ENCODE measurements at regions not wholly inside any gene's neighbourhood (a gene's known extent, or its start where the extent isn't known, plus 50 kb on each side); places are given as distances from the start of the nearest gene placed in this dataset.

GRCh38 chr9:31142456-31142855 lies 1242.0 kb upstream of the ACO1 start:
- TF ChIP-seq EP300 (IDR thresholded peaks at IDR 0.05) = no peak
- TF ChIP-seq POLR2A (IDR thresholded peaks at IDR 0.05) = no peak
- no peak for TF ChIP-seq CTCF (IDR thresholded peaks at IDR 0.05)
- WGBS, 3 donors = 52 to 74% (median 69%) methylated on average over 3 of the region's 3 CpGs
- intact Hi-C loops (cut with DNase I) = no loop called here
- no peak for DNase-seq
- H3K9me3 ChIP-seq = no peaks in the 10 kb centered on the region
- no peak overlapping the region for H3K27ac ChIP-seq
- H3K36me3 ChIP-seq = no peaks in the 10 kb centered on the region
- H3K4me1 ChIP-seq (ENCODE audit: insufficient read depth) = peaks cover 2% of the 10 kb centered on the region
- no peak overlapping the region for H3K4me3 ChIP-seq
- no peaks in the 10 kb centered on the region for H3K27me3 ChIP-seq

- 94% methylated on average over 3 of the region's 3 CpGs for WGBS, 3 donors
- DNase-seq = no peak
- Histone ChIP-seq H3K9me3 (no peaks in the 10 kb centered on the region), H3K27me3 (no peaks in the 10 kb centered on the region), H3K4me3 (no peak overlapping the region), H3K27ac (no peak overlapping the region), H3K36me3 (no peaks in the 10 kb centered on the region), H3K4me1 (ENCODE audit: insufficient read depth) (no peaks in the 10 kb centered on the region)
- intact Hi-C loops (cut with DNase I) = no loop called here
- no peak for TF ChIP-seq POLR2A (IDR thresholded peaks at IDR 0.05)
- no peak for TF ChIP-seq EP300 (IDR thresholded peaks at IDR 0.05)
- no peak for TF ChIP-seq CTCF (IDR thresholded peaks at IDR 0.05)
Measured at GRCh38 chr9:31144614-31145013, 1239.8 kb upstream of the ACO1 start.

GRCh38 chr9:31146485-31147166 lies 1237.8 kb upstream of the ACO1 start:
- no peak for DNase-seq
- Histone ChIP-seq H3K27ac (no peak overlapping the region), H3K36me3 (no peaks in the 10 kb centered on the region), H3K27me3 (no peaks in the 10 kb centered on the region), H3K4me3 (no peak overlapping the region), H3K4me1 (ENCODE audit: insufficient read depth) (no peaks in the 10 kb centered on the region), H3K9me3 (no peaks in the 10 kb centered on the region)
- 81 to 88% (median 87%) methylated on average over 3 of the region's 3 CpGs for WGBS, 3 donors
- no peak for TF ChIP-seq POLR2A (IDR thresholded peaks at IDR 0.05)
- no peak for TF ChIP-seq EP300 (IDR thresholded peaks at IDR 0.05)
- no peak for TF ChIP-seq CTCF (IDR thresholded peaks at IDR 0.05)
- intact Hi-C loops (cut with DNase I) = no loop called here

- no peaks in the 10 kb centered on the region for H3K27me3 ChIP-seq
- no peak for TF ChIP-seq POLR2A (IDR thresholded peaks at IDR 0.05)
- TF ChIP-seq CTCF (IDR thresholded peaks at IDR 0.05) = no peak
- DNase-seq = no peak
- H3K4me3 ChIP-seq = no peak overlapping the region
- no peaks in the 10 kb centered on the region for H3K9me3 ChIP-seq
- intact Hi-C loops (cut with DNase I) = no loop called here
- H3K27ac ChIP-seq = no peak overlapping the region
- H3K36me3 ChIP-seq = no peaks in the 10 kb centered on the region
- H3K4me1 ChIP-seq (ENCODE audit: insufficient read depth) = no peaks in the 10 kb centered on the region
- 44 to 53% (median 48%) methylated on average over 2 of the region's 2 CpGs for WGBS, 3 donors
Measured at GRCh38 chr9:31153250-31153840, 1231.1 kb upstream of the ACO1 start.

All from ovary (tissue), 7 donors.